ENCODE measurements at regions not wholly inside any gene's neighbourhood (a gene's known extent, or its start where the extent isn't known, plus 50 kb on each side); places are given as distances from the start of the nearest gene placed in this dataset.
"Not testable (repeated sequence)": the region's sequence is repeated elsewhere in the genome, so short reads cannot be mapped to it uniquely, and the experiment has no call there.

DNA sequence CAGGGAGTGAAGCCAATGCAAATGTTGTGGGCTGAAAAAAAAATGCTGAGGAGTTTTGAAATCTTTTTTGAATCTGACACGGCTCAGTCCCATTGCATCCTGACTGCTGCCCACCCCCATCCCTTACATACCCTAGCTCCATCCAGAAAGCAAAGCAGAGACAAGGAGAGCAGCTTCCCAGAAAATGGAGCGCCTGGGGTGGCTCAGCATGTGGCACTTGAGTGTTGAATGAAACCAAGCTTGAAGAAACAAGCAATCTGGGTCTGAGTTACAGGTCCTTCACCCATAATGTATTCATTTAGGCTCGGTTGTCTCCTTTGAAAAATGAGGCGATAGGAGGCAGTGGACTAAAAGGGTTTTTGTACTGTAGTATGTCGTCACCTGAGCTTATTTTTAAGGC, 244.2 kb upstream of the ACVR2A start:
- DNase-seq: no peak

DNA sequence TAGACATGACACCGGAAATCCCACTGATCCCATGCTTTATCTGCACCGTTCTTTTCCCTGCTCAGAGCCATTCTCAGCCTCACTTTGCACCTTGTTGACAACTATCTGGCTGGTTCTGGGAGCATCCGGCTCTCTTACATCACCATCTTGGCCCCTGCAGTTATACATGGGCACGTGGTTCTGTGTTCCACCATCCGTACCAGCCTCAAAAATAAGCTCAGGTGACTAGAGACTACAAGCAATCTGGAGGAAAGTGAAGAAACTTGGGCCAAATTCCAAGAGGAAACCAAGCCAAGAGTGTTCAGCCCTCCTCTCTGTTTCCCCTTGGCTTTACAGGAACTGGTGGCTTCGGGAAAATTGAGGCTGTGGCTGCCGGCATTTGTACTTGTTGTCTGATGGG, 244.6 kb upstream of the ACVR2A start:
- no peak for DNase-seq

DNA sequence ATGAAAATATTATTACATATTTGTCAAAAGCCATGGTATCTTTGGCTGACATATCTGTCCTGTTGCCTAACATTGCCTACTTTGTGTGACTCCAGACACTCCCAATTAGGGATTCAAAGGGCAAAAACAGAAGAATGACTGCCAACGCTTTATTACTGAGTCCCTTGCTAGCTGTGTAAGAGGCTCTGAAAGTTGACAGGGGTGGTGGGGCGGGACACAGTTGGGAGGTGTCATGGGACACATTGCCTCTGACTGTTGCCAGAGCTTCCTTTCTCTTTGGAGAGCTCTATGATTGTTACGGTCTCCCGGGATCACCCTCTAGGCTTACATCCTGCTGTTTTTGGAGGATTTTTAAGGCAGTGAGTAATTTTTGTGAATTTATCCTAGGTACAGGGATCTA, 249.6 kb upstream of the ACVR2A start:
- no peak for DNase-seq

DNA sequence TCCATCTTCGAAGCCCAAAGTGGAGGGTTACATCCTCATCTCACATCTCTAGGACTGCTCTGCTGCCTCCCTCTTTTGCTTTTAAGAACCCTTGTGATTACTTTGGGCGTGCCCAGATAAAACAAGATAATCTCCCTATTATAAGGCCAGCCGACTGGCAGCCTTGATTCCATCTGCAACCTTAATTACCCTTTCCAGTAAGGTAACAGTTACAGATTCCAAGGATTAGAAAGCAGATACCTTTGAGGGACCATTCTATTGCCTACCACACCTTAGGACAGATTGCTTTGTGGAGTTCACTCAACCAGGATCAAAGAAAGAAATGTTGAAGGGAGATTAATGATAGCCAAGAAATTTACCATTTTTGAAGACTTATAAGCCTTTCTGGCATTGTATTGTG, 250.8 kb upstream of the ACVR2A start:
- DNase-seq: no peak

- not testable (repeated sequence) for DNase-seq
Observed at GRCh38 chr2:147592784-147593183, 252.0 kb upstream of the ACVR2A start.

DNA sequence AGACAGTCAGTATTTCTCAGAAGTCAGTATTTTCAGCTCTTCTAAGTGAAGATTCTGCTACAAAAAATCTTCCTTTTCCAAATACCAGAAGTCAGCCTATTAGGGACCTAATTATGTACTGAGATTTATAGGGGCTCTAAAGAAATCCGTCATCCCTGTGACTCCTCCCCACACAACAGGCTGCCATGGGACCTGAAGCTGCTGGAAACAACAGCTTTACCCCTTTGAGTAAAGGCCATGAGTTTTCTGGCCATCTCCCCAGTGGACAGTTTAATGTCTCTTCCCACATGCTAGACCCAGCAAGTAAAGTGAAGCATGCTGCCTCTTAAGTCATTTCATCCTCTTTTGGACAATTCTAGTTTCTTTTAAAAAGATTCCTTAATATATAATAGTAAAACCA, 255.7 kb upstream of the ACVR2A start:
- DNase-seq: no peak

- no peak for DNase-seq
Observed at GRCh38 chr2:147588191-147588590, 256.6 kb upstream of the ACVR2A start.

GRCh38 chr2:147578529-147578928, 266.3 kb upstream of the ACVR2A start:
- DNase-seq: no peak

- no peak for DNase-seq
Observed at GRCh38 chr2:147577998-147578380, 266.8 kb upstream of the ACVR2A start.

DNA sequence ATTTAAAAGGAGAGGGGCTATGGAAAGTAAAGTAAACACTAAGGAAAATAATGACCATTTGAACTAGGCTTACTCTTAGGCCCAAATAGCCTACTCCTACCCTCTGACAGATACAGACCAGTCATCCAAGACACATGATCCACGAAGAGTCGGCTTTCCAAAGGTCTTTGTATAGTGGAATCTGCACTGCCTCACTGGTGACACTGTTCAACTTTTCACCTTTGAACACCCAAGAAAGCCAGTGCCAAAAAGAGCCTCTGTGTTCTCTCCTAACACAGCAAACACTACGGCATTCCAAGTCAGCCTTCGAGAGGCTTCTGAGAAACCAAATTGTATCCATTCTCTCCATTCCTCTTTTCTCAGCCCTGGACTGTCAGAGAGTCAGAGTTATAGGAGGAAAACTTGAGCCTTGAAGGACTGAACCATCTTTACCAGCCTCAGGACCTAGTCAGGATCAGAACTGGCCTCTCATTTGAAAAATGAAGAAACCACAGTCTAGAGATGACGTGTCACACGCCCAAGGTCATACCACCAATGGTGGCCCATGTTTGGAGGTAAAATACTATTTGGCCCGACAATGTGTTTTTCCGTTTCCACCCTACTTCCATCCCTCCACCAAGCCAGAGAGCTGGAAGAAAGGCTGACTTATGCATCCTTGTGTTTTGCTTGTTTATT, 267.4 kb upstream of the ACVR2A start:
- no peak for DNase-seq

- no peak for DNase-seq
Observed at GRCh38 chr2:147575106-147575505, 269.7 kb upstream of the ACVR2A start.

DNA sequence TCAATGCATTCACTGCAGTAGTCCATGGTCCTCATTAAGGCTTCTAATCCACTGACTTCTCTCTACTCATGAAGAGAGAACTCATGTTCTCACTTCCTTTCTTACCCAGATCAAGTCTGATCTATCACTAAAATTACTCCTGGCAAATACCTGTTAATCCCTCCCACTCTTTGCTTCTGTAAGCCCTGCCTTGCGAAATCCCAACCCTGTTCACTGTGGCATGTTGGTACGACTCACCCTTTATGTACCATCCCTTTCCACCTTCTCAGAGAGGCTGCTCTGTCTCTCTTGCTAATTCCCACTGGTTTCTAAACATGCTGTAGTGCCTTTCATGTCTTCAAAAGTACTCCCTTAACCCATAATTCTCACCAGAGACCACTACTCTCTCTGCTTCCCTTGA, 272.2 kb upstream of the ACVR2A start:
- no peak for DNase-seq

- no peak for DNase-seq
Observed at GRCh38 chr2:147569426-147569825, 275.4 kb upstream of the ACVR2A start.

GRCh38 chr2:147568109-147568508, 276.7 kb upstream of the ACVR2A start:
- no peak for DNase-seq

DNA sequence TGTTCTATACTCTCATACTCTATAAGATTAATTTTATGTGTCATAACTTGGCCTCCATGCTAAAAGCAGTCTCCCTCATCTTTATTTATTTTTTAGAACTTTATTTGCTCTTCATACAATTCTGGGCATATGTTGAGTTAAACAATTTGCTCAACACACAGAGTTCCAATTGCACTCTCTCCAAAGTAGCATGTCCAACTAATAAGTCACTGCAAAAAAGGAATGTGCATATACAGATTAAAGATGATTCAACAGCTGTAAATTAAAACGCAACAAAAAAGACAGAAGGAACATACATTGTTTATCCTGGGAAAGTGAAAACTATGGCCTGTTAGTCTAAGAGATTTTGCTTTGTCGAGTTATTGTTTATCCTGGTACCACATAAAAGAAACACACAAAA, 277.7 kb upstream of the ACVR2A start:
- DNase-seq: no peak

- DNase-seq: peak; percentile 82
Observed at GRCh38 chr2:147560810-147561535, 283.9 kb upstream of the ACVR2A start.

DNA sequence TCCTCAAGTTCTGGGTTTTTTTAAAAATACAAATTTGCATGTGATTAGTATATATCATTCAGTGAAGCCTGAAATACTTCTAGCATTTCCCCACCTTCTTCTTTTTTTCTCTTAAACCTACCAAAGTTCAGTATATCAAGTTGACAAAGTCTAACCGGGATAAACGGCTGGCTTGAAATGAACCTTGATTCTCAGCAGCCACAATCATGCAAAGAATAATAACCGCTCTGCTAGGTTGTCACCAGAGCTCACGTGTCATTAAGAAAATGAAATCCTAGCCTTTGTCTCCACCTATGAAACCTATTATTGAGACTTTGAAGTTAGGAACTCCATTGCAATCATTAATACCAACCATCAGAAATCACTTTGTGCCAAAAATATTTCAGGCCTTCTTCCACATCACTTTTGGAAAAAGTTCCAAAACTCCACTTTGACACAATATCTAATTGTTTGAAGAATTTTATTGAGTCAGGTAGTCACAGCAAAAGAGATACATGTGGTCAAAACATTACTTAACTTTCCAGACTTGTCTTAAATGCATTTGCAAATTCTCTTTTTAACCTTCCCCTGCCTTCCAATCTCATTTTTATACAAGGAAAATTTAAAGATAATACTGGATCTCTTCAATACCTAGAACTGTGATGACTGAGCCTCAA, 285.6 kb upstream of the ACVR2A start:
- DNase-seq: no peak

GRCh38 chr2:147558620-147559019, 286.2 kb upstream of the ACVR2A start:
- DNase-seq: peak; percentile 36

DNA sequence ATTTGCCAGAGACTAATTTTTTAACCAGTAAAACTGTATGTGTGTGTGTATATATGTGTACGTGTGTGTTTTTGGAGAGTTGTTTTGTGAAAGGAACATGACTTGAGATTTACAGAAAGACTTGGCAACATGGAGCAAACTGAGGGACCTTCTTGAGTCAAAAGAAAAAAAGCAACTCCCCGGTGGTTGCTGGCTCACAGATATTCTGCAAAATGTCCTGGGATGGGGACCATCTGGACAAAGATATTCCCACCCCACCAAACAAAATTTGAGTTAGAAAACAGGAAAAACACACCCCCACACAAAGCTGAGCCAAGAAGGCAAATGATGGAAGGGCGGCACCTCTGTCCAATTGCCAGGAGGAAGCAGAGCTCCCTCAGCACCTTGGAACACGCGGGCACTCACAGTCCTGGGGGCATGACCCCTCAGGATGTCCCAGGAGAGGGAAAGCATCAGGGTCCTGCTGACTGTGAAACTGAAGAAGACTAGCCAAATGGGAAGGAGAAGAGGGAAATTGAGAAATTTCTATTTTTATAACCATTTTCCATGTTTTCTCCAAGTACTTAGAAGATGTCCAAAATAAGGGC, 290.2 kb upstream of the ACVR2A start:
- DNase-seq: no peak

- DNase-seq: no peak
Observed at GRCh38 chr2:147553775-147554271, 291.0 kb upstream of the ACVR2A start.

- no peak for DNase-seq
Observed at GRCh38 chr2:147550995-147551731, 293.7 kb upstream of the ACVR2A start.

GRCh38 chr2:147549054-147549453, 295.8 kb upstream of the ACVR2A start:
- DNase-seq: no peak

DNA sequence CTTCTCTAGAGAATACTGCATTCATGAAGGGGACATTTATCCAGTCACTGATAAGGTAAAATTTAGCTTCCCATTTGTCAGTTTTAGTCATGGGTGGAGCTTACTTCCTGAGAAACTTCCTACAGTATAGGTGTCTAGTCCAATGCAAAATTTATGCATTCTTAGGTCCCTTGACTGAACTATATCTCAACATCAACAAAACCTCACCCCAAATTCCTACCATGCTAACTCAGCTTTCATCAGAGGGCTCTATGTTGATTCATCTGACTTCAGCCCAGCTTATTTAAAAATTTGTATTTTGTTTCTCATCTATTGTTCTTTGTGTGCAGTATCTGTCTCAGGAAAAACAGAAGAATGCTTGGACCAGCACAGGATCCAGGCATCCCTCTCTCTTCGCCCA, 296.4 kb upstream of the ACVR2A start:
- no peak for DNase-seq

Data from inflammatory macrophage treated with lipopolysaccharide for 4 hours (primary cell).